ENCODE measurements at regions not wholly inside any gene's neighbourhood (a gene's known extent, or its start where the extent isn't known, plus 50 kb on each side); places are given as distances from the start of the nearest gene placed in this dataset.

- TF ChIP-seq EZH2phosphoT487 (IDR thresholded peaks at IDR 0.05; ENCODE audit: insufficient read depth, low read depth) (no peak), EZH2 (IDR thresholded peaks at IDR 0.05; ENCODE audit: insufficient read depth, poor library complexity, severe bottlenecking) (no peak)
These were observed 163.0 kb downstream of the BRMS1L start for GRCh38 chr14:35988972-35989690.

All from GM23248 (cell line).